Ishikawa (cell line): ENCODE measurements at regions not wholly inside any gene's neighbourhood (a gene's known extent, or its start where the extent isn't known, plus 50 kb on each side); places are given as distances from the start of the nearest gene placed in this dataset.

Source experiments
- CEBPB ChIP-seq: IDR thresholded peaks from 2 replicates; pipeline ENCODE4 v1.6.1; 2012
- CREB1 ChIP-seq: IDR thresholded peaks from 2 replicates; pipeline ENCODE4 v1.6.1; 2012; ENCODE audit warnings: low read depth
- EGR1 ChIP-seq: IDR thresholded peaks from 2 replicates; pipeline ENCODE4 v1.6.1; 2012
- EP300 ChIP-seq: IDR thresholded peaks from 2 replicates; pipeline ENCODE4 v1.6.1; 2012; ENCODE audit warnings: borderline replicate concordance
- FOXM1 ChIP-seq: IDR thresholded peaks from 2 replicates; pipeline ENCODE4 v1.6.1; 2012; ENCODE audit warnings: low read depth, borderline replicate concordance
- NFIC ChIP-seq: IDR thresholded peaks from 2 replicates; pipeline ENCODE4 v1.6.1; 2012
- RAD21 ChIP-seq: IDR thresholded peaks from 2 replicates; pipeline ENCODE4 v1.6.1; 2012; ENCODE audit warnings: low read depth
- TAF1 ChIP-seq: IDR thresholded peaks from 2 replicates; pipeline ENCODE4 v1.6.1; 2012; ENCODE audit warnings: low read depth, mild to moderate bottlenecking
- TCF12 ChIP-seq: IDR thresholded peaks from 2 replicates; pipeline ENCODE4 v1.6.1; 2012; ENCODE audit warnings: low read depth
- TEAD4 ChIP-seq: IDR thresholded peaks from 2 replicates; pipeline ENCODE4 v1.6.1; 2012
- USF1 ChIP-seq: IDR thresholded peaks from 2 replicates; pipeline ENCODE4 v1.6.1; 2012
- YY1 ChIP-seq: IDR thresholded peaks from 2 replicates; pipeline ENCODE4 v1.6.1; 2012; ENCODE audit warnings: low read depth
- ZBTB7A ChIP-seq: IDR thresholded peaks from 2 replicates; pipeline ENCODE4 v1.6.1; 2012; ENCODE audit warnings: low read depth
- TF ChIP-seq, protein P1 (sequence below): IDR thresholded peaks from 2 replicates; pipeline ENCODE4 v1.6.1; 2012; ENCODE audit warnings: low read depth, mild to moderate bottlenecking
- TF ChIP-seq, protein P2 (sequence below): IDR thresholded peaks from 2 replicates; pipeline ENCODE4 v1.6.1; 2012

- TF ChIP-seq CEBPB (no peak), TAF1 (no peak), ZBTB7A (no peak), TEAD4 (no peak), USF1 (no peak), EGR1 (no peak), RAD21 (no peak), TCF12 (no peak), EP300 (no peak), FOXM1 (no peak), CREB1 (no peak), NFIC (no peak), YY1 (no peak)
- TF ChIP-seq, protein P1, sequence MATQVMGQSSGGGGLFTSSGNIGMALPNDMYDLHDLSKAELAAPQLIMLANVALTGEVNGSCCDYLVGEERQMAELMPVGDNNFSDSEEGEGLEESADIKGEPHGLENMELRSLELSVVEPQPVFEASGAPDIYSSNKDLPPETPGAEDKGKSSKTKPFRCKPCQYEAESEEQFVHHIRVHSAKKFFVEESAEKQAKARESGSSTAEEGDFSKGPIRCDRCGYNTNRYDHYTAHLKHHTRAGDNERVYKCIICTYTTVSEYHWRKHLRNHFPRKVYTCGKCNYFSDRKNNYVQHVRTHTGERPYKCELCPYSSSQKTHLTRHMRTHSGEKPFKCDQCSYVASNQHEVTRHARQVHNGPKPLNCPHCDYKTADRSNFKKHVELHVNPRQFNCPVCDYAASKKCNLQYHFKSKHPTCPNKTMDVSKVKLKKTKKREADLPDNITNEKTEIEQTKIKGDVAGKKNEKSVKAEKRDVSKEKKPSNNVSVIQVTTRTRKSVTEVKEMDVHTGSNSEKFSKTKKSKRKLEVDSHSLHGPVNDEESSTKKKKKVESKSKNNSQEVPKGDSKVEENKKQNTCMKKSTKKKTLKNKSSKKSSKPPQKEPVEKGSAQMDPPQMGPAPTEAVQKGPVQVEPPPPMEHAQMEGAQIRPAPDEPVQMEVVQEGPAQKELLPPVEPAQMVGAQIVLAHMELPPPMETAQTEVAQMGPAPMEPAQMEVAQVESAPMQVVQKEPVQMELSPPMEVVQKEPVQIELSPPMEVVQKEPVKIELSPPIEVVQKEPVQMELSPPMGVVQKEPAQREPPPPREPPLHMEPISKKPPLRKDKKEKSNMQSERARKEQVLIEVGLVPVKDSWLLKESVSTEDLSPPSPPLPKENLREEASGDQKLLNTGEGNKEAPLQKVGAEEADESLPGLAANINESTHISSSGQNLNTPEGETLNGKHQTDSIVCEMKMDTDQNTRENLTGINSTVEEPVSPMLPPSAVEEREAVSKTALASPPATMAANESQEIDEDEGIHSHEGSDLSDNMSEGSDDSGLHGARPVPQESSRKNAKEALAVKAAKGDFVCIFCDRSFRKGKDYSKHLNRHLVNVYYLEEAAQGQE, result no peak
- TF ChIP-seq, protein P2, sequence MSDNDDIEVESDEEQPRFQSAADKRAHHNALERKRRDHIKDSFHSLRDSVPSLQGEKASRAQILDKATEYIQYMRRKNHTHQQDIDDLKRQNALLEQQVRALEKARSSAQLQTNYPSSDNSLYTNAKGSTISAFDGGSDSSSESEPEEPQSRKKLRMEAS, result no peak
These were observed 208.3 kb upstream of the LEF1 start for GRCh38 chr4:108377021-108377420.

- no peak for TF ChIP-seq CEBPB
- TF ChIP-seq EP300, result no peak
- TF ChIP-seq TEAD4, result no peak
- no peak for TF ChIP-seq TAF1
- no peak for TF ChIP-seq CREB1
- no peak for TF ChIP-seq FOXM1
- no peak for TF ChIP-seq TCF12
- TF ChIP-seq NFIC, result no peak
- TF ChIP-seq YY1, result no peak
- TF ChIP-seq, protein P2, result no peak
- TF ChIP-seq EGR1, result no peak
- no peak for TF ChIP-seq USF1
- TF ChIP-seq, protein P1, result no peak
- no peak for TF ChIP-seq RAD21
- no peak for TF ChIP-seq ZBTB7A
These were observed 206.7 kb upstream of the LEF1 start for GRCh38 chr4:108375434-108375833.

GRCh38 chr4:108372681-108373080 lies 203.9 kb upstream of the LEF1 start:
- TF ChIP-seq TEAD4 (no peak), FOXM1 (no peak), USF1 (no peak), NFIC (no peak), YY1 (no peak), CREB1 (no peak), ZBTB7A (no peak), EGR1 (no peak), RAD21 (no peak), EP300 (no peak), TCF12 (no peak), CEBPB (no peak)
- TF ChIP-seq, protein P1, result no peak
- TF ChIP-seq, protein P2, result no peak

GRCh38 chr4:108371282-108371681 lies 202.6 kb upstream of the LEF1 start:
- TF ChIP-seq, protein P1, result no peak
- TF ChIP-seq TCF12 (no peak), TEAD4 (no peak), RAD21 (no peak), EP300 (no peak), EGR1 (no peak), YY1 (no peak), ZBTB7A (no peak), CEBPB (no peak), FOXM1 (no peak), TAF1 (no peak), NFIC (no peak), CREB1 (no peak)
- TF ChIP-seq, protein P2, result no peak
